T1000 (cell line): ENCODE measurements at regions not wholly inside any gene's neighbourhood (a gene's known extent, or its start where the extent isn't known, plus 50 kb on each side); places are given as distances from the start of the nearest gene placed in this dataset.
"Not testable (repeated sequence)": the region's sequence is repeated elsewhere in the genome, so short reads cannot be mapped to it uniquely, and the experiment has no call there.

Experiments used
- DNase-seq: peaks from one replicate; lab custom pipeline; 2025; ENCODE audit warnings: mixed read lengths; lab: John Stamatoyannopoulos, UW

GRCh38 chr3:82618594-82618993, 857.1 kb upstream of the GBE1 start:
- no peak for DNase-seq

GRCh38 chr3:82610236-82610635, 848.8 kb upstream of the GBE1 start:
- DNase-seq = no peak

GRCh38 chr3:82607391-82607790, 845.9 kb upstream of the GBE1 start:
- DNase-seq = no peak

- DNase-seq = no peak
These were observed 835.4 kb upstream of the GBE1 start for GRCh38 chr3:82596805-82597204.

- DNase-seq = no peak
These were observed 834.1 kb upstream of the GBE1 start for GRCh38 chr3:82595530-82595929.

- DNase-seq = no peak
These were observed 825.7 kb upstream of the GBE1 start for GRCh38 chr3:82587174-82587573.

GRCh38 chr3:82586414-82586813, 825.0 kb upstream of the GBE1 start:
- DNase-seq = no peak

GRCh38 chr3:82586002-82586401, 824.6 kb upstream of the GBE1 start:
- DNase-seq = not testable (repeated sequence)

- not testable (repeated sequence) for DNase-seq
These were observed 824.1 kb upstream of the GBE1 start for GRCh38 chr3:82585591-82585990.

GRCh38 chr3:82584861-82585260, 823.4 kb upstream of the GBE1 start:
- not testable (repeated sequence) for DNase-seq

GRCh38 chr3:82584415-82584814, 823.0 kb upstream of the GBE1 start:
- DNase-seq = not testable (repeated sequence)

- DNase-seq = no peak
These were observed 819.9 kb upstream of the GBE1 start for GRCh38 chr3:82581350-82581749.

GRCh38 chr3:82572721-82573120, 811.3 kb upstream of the GBE1 start:
- no peak for DNase-seq

GRCh38 chr3:82568776-82569338, 807.4 kb upstream of the GBE1 start:
- DNase-seq = no peak

- DNase-seq = no peak
These were observed 805.7 kb upstream of the GBE1 start for GRCh38 chr3:82567029-82567600.

GRCh38 chr3:82562896-82563295, 801.5 kb upstream of the GBE1 start:
- no peak for DNase-seq

- no peak for DNase-seq
These were observed 800.3 kb upstream of the GBE1 start for GRCh38 chr3:82561784-82562183.

- no peak for DNase-seq
These were observed 796.6 kb upstream of the GBE1 start for GRCh38 chr3:82558081-82558480.

GRCh38 chr3:82556113-82556512, 794.7 kb upstream of the GBE1 start:
- DNase-seq = no peak

GRCh38 chr3:82542556-82542955, 781.1 kb upstream of the GBE1 start:
- not testable (repeated sequence) for DNase-seq

GRCh38 chr3:82521657-82522056, 760.2 kb upstream of the GBE1 start:
- no peak for DNase-seq

GRCh38 chr3:82520846-82521245, 759.4 kb upstream of the GBE1 start:
- DNase-seq = no peak

- no peak for DNase-seq
These were observed 748.6 kb upstream of the GBE1 start for GRCh38 chr3:82509951-82510603.
